Psoas muscle (tissue), 7 donors: ENCODE measurements at regions not wholly inside any gene's neighbourhood (a gene's known extent, or its start where the extent isn't known, plus 50 kb on each side); places are given as distances from the start of the nearest gene placed in this dataset.

Source experiments
- ATAC-seq, 4 donors: fragments of 200-7000 bp; cut with Tn5 transposase; one replicate each; pipeline ENCODE4 v1.9.1; 2020; ENCODE audit warnings: moderate library complexity in 3 of 4, mild to moderate bottlenecking in 2 of 4
- DNase-seq, 2 donors: peaks; one replicate each; pipeline ENCODE4 v3.0.0-alpha.2; 2020
- H3K27ac ChIP-seq: fragments of 200-600 bp; one replicate; pipeline ENCODE4 v1.8.0; 2022
- H3K27me3 ChIP-seq, 3 donors: fragments of 200-600 bp in 1 of 3; one replicate each; pipeline versions ENCODE4 v1.6.1 to v1.8.0; 2013 to 2022; ENCODE audit warnings: low read length in 2 of 3, mild to moderate bottlenecking in 2 of 3, moderate library complexity in 1 of 3; ENCODE audit not compliant: insufficient read depth in 3 of 3
- H3K36me3 ChIP-seq, 2 donors: fragments of 200-600 bp in 1 of 2; one replicate each; pipeline versions ENCODE4 v1.6.1 to v1.8.0; 2013 to 2022; ENCODE audit warnings: low read depth in 1 of 2, mild to moderate bottlenecking in 1 of 2, moderate library complexity in 1 of 2; ENCODE audit not compliant: insufficient read depth in 1 of 2
- H3K4me1 ChIP-seq: fragments of 200-600 bp; one replicate; pipeline ENCODE4 v1.8.0; 2022
- H3K4me3 ChIP-seq: fragments of 200-600 bp; one replicate; pipeline ENCODE4 v1.8.0; 2022; ENCODE audit warnings: mild to moderate bottlenecking
- H3K9me3 ChIP-seq: fragments of 200-600 bp; one replicate; pipeline ENCODE4 v1.8.0; 2022
- CTCF ChIP-seq: fragments of 200-600 bp; IDR thresholded peaks from one replicate; pipeline ENCODE4 v1.8.0; 2022; ENCODE audit warnings: antibody characterized with exemption
- WGBS, 3 donors: extraction: QIAGEN DNeasy Blood & Tissue Kit; methylation state at CpG; one replicate each; pipeline versions ENCODE4 v1.1.6 to v1.1.7; 2013; 5-methylcytosine and 5-hydroxymethylcytosine counted together
- intact Hi-C, 2 donors: fragments of 100-400 bp; cut with DNase I; formaldehyde crosslinking; loops; one replicate each; pipeline versions ENCODE4 v1.11.0 to v1.14.2; 2022
- donor health status: healthy with polysubstance abuse.
- donor health status: DM: no; HTN: no; CAD: no; lungs with moderate emphysema.
- donor health status: Bipolar disorder and iron deficiency.
- donor health status: healthy.
- donor health status: DM: yes; HTN: yes; CAD: no.
- donor health status: DM: no; HTN: no; CAD: no.
- donor health status: DM: yes; HTN: yes; CAD: no.

- Histone ChIP-seq H3K4me1 (no peaks in the 10 kb centered on the region), H3K4me3 (no peak overlapping the region), H3K9me3 (no peaks in the 10 kb centered on the region), H3K27ac (no peak overlapping the region), H3K27me3 (no peaks in the 10 kb centered on the region), H3K36me3 (no peaks in the 10 kb centered on the region)
- 41 to 90% (median 87%) methylated on average over 1 of the region's 1 CpG for WGBS, 3 donors
- no peak for TF ChIP-seq CTCF
- ATAC-seq (no peak), DNase-seq (no peak)
- intact Hi-C loops: no loop called here
Measured at GRCh38 chr20:7589164-7589563, 351.1 kb downstream of the HAO1 start.

GRCh38 chr20:7596541-7596940, 343.7 kb downstream of the HAO1 start:
- Histone ChIP-seq H3K36me3 (no peaks in the 10 kb centered on the region), H3K4me1 (no peaks in the 10 kb centered on the region), H3K4me3 (no peak overlapping the region), H3K27ac (no peak overlapping the region), H3K27me3 (no peaks in the 10 kb centered on the region), H3K9me3 (no peaks in the 10 kb centered on the region)
- DNase-seq: no peak
- WGBS, 3 donors: 65 to 71% (median 68%) methylated on average over 3 of the region's 3 CpGs
- intact Hi-C loops: no loop called here
- ATAC-seq: no peak
- no peak for TF ChIP-seq CTCF

GRCh38 chr20:7601431-7601830, 338.8 kb downstream of the HAO1 start:
- Histone ChIP-seq H3K4me1 (no peaks in the 10 kb centered on the region), H3K27ac (no peak overlapping the region), H3K36me3 (no peaks in the 10 kb centered on the region), H3K4me3 (no peak overlapping the region), H3K9me3 (no peaks in the 10 kb centered on the region), H3K27me3 (no peaks in the 10 kb centered on the region)
- DNase-seq (no peak), ATAC-seq (no peak)
- 63 to 80% (median 76%) methylated on average over 1 of the region's 1 CpG for WGBS, 3 donors
- intact Hi-C loops: no loop called here
- no peak for TF ChIP-seq CTCF

- intact Hi-C loops: no loop called here
- Histone ChIP-seq H3K27ac (no peak overlapping the region), H3K4me1 (no peaks in the 10 kb centered on the region), H3K4me3 (no peak overlapping the region), H3K36me3 (no peaks in the 10 kb centered on the region), H3K27me3 (no peaks in the 10 kb centered on the region), H3K9me3 (no peaks in the 10 kb centered on the region)
- WGBS, 3 donors: 76 to 79% (median 76%) methylated on average over 3 of the region's 3 CpGs
- no peak for ATAC-seq
- DNase-seq: no peak
- no peak for TF ChIP-seq CTCF
Measured at GRCh38 chr20:7606941-7607340, 333.3 kb downstream of the HAO1 start.

GRCh38 chr20:7608250-7608649, 332.0 kb downstream of the HAO1 start:
- intact Hi-C loops: no loop called here
- DNase-seq (no peak), ATAC-seq (no peak)
- no peak for TF ChIP-seq CTCF
- H3K9me3 ChIP-seq: no peaks in the 10 kb centered on the region
- WGBS, 3 donors: 1 to 5% (median 4%) methylated on average over 2 of the region's 2 CpGs
- no peaks in the 10 kb centered on the region for H3K36me3 ChIP-seq
- H3K4me3 ChIP-seq: no peak overlapping the region
- no peaks in the 10 kb centered on the region for H3K27me3 ChIP-seq
- H3K4me1 ChIP-seq: no peaks in the 10 kb centered on the region
- H3K27ac ChIP-seq: no peak overlapping the region
